ENCODE measurements at regions not wholly inside any gene's neighbourhood (a gene's known extent, or its start where the extent isn't known, plus 50 kb on each side); places are given as distances from the start of the nearest gene placed in this dataset.

GRCh38 chr9:119792242-119792641, 423.0 kb upstream of the BRINP1 start:
- no peaks in the 10 kb centered on the region for H3K36me3 Mint-ChIP-seq (ENCODE audit: low read depth)

GRCh38 chr9:119789987-119790386, 420.8 kb upstream of the BRINP1 start:
- no peak overlapping the region for H3K27ac Mint-ChIP-seq

More at GRCh38 chr9:119792242-119792641, 423.0 kb upstream of the BRINP1 start:
- Mint-ChIP-seq H3K9me3 (no peaks in the 10 kb centered on the region), H3K27ac (no peak overlapping the region), H3K4me1 (peaks cover 5% of the 10 kb centered on the region), H3K27me3 (ENCODE audit: low read depth, poor library complexity) (peaks cover 3% of the 10 kb centered on the region), H3K4me3 (no peak overlapping the region)
- no peak for DNase-seq
- no peak for TF ChIP-seq CTCF (IDR thresholded peaks at IDR 0.05)

GRCh38 chr9:119788921-119789320, 419.7 kb upstream of the BRINP1 start:
- H3K4me3 Mint-ChIP-seq, result no peak overlapping the region
- peaks cover 5% of the 10 kb centered on the region for H3K4me1 Mint-ChIP-seq
- DNase-seq, result no peak
- H3K27me3 Mint-ChIP-seq (ENCODE audit: low read depth, poor library complexity), result peaks cover 3% of the 10 kb centered on the region
- no peak for TF ChIP-seq CTCF (IDR thresholded peaks at IDR 0.05)
- no peak overlapping the region for H3K27ac Mint-ChIP-seq
- no peaks in the 10 kb centered on the region for H3K9me3 Mint-ChIP-seq
- no peaks in the 10 kb centered on the region for H3K36me3 Mint-ChIP-seq (ENCODE audit: low read depth)

More at GRCh38 chr9:119789987-119790386, 420.8 kb upstream of the BRINP1 start:
- Mint-ChIP-seq H3K36me3 (ENCODE audit: low read depth) (no peaks in the 10 kb centered on the region), H3K27me3 (ENCODE audit: low read depth, poor library complexity) (peaks cover 3% of the 10 kb centered on the region), H3K9me3 (no peaks in the 10 kb centered on the region), H3K4me1 (peaks cover 5% of the 10 kb centered on the region), H3K4me3 (no peak overlapping the region)
- no peak for TF ChIP-seq CTCF (IDR thresholded peaks at IDR 0.05)
- no peak for DNase-seq

- TF ChIP-seq CTCF (IDR thresholded peaks at IDR 0.05), result no peak
- Mint-ChIP-seq H3K36me3 (ENCODE audit: low read depth) (no peaks in the 10 kb centered on the region), H3K27ac (no peak overlapping the region), H3K4me1 (no peaks in the 10 kb centered on the region), H3K9me3 (no peaks in the 10 kb centered on the region), H3K4me3 (no peak overlapping the region), H3K27me3 (ENCODE audit: low read depth, poor library complexity) (no peaks in the 10 kb centered on the region)
- DNase-seq, result no peak
Measured at GRCh38 chr9:119781886-119782285, 412.7 kb upstream of the BRINP1 start.

GRCh38 chr9:119775410-119775809, 406.2 kb upstream of the BRINP1 start:
- Mint-ChIP-seq H3K4me1 (peaks cover 17% of the 10 kb centered on the region), H3K27ac (no peak overlapping the region), H3K27me3 (ENCODE audit: low read depth, poor library complexity) (peaks cover 6% of the 10 kb centered on the region), H3K9me3 (no peaks in the 10 kb centered on the region), H3K4me3 (no peak overlapping the region), H3K36me3 (ENCODE audit: low read depth) (no peaks in the 10 kb centered on the region)
- no peak for TF ChIP-seq CTCF (IDR thresholded peaks at IDR 0.05)
- no peak for DNase-seq

- DNase-seq, result no peak
- no peak overlapping the region for H3K4me3 Mint-ChIP-seq
- H3K4me1 Mint-ChIP-seq, result peaks cover 17% of the 10 kb centered on the region
- TF ChIP-seq CTCF (IDR thresholded peaks at IDR 0.05), result no peak
- H3K27me3 Mint-ChIP-seq (ENCODE audit: low read depth, poor library complexity), result peaks cover 6% of the 10 kb centered on the region
- H3K27ac Mint-ChIP-seq, result no peak overlapping the region
- no peaks in the 10 kb centered on the region for H3K36me3 Mint-ChIP-seq (ENCODE audit: low read depth)
- no peaks in the 10 kb centered on the region for H3K9me3 Mint-ChIP-seq
Measured at GRCh38 chr9:119773823-119774222, 404.6 kb upstream of the BRINP1 start.

Data from nephron progenitor cell (in vitro differentiated cells).